Naive thymus-derived CD8-positive, alpha-beta T cell (primary cell): ENCODE measurements at regions not wholly inside any gene's neighbourhood (a gene's known extent, or its start where the extent isn't known, plus 50 kb on each side); places are given as distances from the start of the nearest gene placed in this dataset.
"Not testable (repeated sequence)": the region's sequence is repeated elsewhere in the genome, so short reads cannot be mapped to it uniquely, and the experiment has no call there.

ENCODE experiments used
- ATAC-seq, 2 donors: fragments of 150-1000 bp; cut with Tn5 transposase in 1 of 2; sonication (Bioruptor Pico), chemical (Tn5 transposase) in 1 of 2; 1 replicate in 1 of 2; 2 replicates in 1 of 2; pipeline ENCODE4 v1.10.0; 2021; ENCODE audit warnings: mild to moderate bottlenecking in 2 of 2, moderate library complexity in 2 of 2
- POLR2A ChIA-PET: fragments of 350-600 bp; sonication (Branson Sonifier 250); formaldehyde crosslinking; loops from one replicate; lab custom pipeline; 2021; ENCODE audit warnings: antibody characterized with exemption; lab: Charles Lee
- DNase-seq, 10 donors: peaks; one replicate each; pipeline versions ENCODE4 v3.0.0 to v3.0.0-alpha.2; 2020 to 2022
- H3K27ac Mint-ChIP-seq, 10 donors: one replicate each; pipeline ENCODE4 v1.8.0; 2020 to 2022; ENCODE audit warnings: mild to moderate bottlenecking in 10 of 10, mixed read lengths in 10 of 10, moderate library complexity in 4 of 10, inconsistent platforms in 1 of 10
- H3K27me3 Mint-ChIP-seq, 5 donors: one replicate each; pipeline ENCODE4 v1.8.0; 2021 to 2022; ENCODE audit warnings: mixed read lengths in 5 of 5
- H3K36me3 Mint-ChIP-seq, 3 donors: one replicate each; pipeline ENCODE4 v1.8.0; 2020 to 2022; ENCODE audit warnings: mixed read lengths in 3 of 3, mild to moderate bottlenecking in 2 of 3, inconsistent platforms in 1 of 3
- H3K4me1 Mint-ChIP-seq, 4 donors: one replicate each; pipeline ENCODE4 v1.8.0; 2021 to 2022; ENCODE audit warnings: mixed read lengths in 4 of 4
- H3K4me3 Mint-ChIP-seq, 10 donors: one replicate each; pipeline ENCODE4 v1.8.0; 2020 to 2022; ENCODE audit warnings: mild to moderate bottlenecking in 10 of 10, mixed read lengths in 10 of 10, moderate library complexity in 6 of 10, inconsistent platforms in 1 of 10
- H3K9me3 Mint-ChIP-seq, 9 donors: one replicate each; pipeline ENCODE4 v1.8.0; 2020 to 2022; ENCODE audit warnings: mixed read lengths in 9 of 9, mild to moderate bottlenecking in 3 of 9, inconsistent platforms in 1 of 9, moderate library complexity in 1 of 9

DNA sequence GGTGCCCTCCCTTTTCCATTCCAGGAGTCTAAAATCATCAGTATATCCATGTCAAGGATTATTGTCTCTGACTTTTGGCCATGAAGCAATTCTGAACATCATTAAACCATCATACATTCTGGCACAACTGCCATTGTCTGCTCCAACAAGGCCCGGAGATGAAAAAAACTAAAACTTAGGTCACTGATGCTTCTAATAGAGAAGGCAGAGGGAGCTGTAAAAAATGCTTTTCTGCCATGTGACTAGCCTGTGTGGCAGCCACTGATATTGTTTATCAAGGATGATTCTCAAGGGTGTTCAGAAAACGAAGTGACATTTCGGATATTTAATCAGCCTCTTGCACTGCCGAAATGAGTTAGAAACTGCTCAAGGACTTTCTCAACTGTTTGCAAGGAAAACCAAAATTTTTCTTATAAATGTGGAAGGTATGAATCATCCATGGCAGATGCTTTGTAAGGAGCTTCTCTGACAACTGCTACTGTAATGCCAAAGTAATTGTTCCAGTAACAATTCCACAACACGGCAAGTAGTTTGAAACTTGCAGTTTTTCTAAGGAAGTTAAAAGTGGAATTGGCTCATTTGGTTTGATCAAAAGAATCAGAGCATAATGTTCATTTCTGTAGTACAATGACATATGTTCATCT is 1076.5 kb upstream of the FLRT2 start:
- ATAC-seq: no peak
- no peak overlapping the region for H3K27ac Mint-ChIP-seq
- H3K9me3 Mint-ChIP-seq: peaks cover 0 to 11% (median 6%) of the 10 kb centered on the region in 9 donors
- no peak for DNase-seq
- POLR2A ChIA-PET: no interaction called here
- no peaks in the 10 kb centered on the region for H3K36me3 Mint-ChIP-seq
- H3K4me1 Mint-ChIP-seq: no peaks in the 10 kb centered on the region
- no peak overlapping the region for H3K4me3 Mint-ChIP-seq
- no peaks in the 10 kb centered on the region for H3K27me3 Mint-ChIP-seq

DNA sequence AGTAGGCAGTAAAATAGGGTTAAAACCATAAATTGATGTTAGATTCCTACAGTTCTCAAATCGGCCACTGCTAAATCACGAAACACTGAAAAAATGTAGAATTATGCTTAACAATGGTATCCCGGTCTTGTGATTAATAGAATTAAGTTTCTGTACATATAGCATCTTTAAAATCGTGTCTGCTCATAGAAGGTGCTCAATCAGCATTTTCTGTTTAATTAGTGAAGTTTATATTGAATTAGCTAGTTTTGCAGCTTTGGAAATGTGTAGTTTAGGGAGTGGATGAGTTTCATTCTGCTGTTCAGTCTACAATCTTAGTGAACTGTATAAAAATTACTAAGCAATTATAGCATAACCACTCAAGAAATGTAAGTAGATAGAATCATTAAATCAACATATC is 1075.8 kb upstream of the FLRT2 start:
- no peak for ATAC-seq
- H3K4me1 Mint-ChIP-seq: no peaks in the 10 kb centered on the region
- H3K27me3 Mint-ChIP-seq: no peaks in the 10 kb centered on the region
- POLR2A ChIA-PET: no interaction called here
- H3K27ac Mint-ChIP-seq: no peak overlapping the region
- no peak for DNase-seq
- no peak overlapping the region for H3K4me3 Mint-ChIP-seq
- no peaks in the 10 kb centered on the region for H3K36me3 Mint-ChIP-seq
- H3K9me3 Mint-ChIP-seq: peaks cover 0 to 11% (median 6%) of the 10 kb centered on the region in 9 donors

DNA sequence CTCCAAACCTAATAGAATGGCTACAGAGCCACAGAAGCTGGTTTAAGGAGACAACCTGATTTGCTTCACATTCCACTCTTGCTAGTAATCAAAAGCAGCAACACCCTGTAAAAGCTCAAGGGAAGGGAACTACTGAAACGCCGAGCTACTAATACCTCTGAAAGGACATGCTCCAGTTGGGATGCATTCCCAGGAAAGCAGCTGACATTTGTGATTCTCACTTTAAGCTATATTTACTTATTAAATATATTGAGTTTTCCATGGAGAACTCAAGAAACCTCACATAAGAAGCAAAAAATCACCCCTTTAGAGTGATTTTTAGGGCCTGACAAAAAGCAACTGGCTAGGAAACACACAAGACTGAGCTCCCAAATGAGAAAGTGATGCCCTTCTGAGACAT is 1073.0 kb upstream of the FLRT2 start:
- no peak for DNase-seq
- Mint-ChIP-seq H3K36me3 (no peaks in the 10 kb centered on the region), H3K27ac (no peak overlapping the region), H3K9me3 (peaks cover 0 to 11% (median 4%) of the 10 kb centered on the region in 9 donors), H3K4me3 (no peak overlapping the region), H3K4me1 (no peaks in the 10 kb centered on the region), H3K27me3 (no peaks in the 10 kb centered on the region)
- POLR2A ChIA-PET: no interaction called here
- ATAC-seq: no peak

DNA sequence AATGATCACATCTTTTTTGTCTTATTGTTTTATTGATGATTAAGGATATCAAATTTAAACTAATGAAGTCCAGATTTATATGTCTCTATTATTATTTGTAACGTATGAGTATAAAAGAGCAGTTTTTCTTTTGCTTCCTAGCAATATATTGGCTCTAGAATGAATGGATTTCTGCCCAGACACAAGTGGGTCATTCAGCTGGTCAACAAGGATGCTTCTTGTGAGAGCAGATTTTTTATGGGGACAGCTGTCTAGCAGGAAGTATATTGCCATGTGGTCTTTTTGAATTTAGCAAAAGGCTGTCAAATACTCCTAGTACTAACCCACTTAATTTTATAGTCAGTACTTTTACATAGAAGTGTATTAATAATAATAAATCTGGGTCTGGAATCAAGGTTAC is 1071.1 kb upstream of the FLRT2 start:
- no peak for DNase-seq
- Mint-ChIP-seq H3K4me3 (no peak overlapping the region), H3K27ac (no peak overlapping the region), H3K9me3 (peaks cover 0 to 20% (median 6%) of the 10 kb centered on the region in 9 donors), H3K36me3 (no peaks in the 10 kb centered on the region), H3K27me3 (no peaks in the 10 kb centered on the region), H3K4me1 (no peaks in the 10 kb centered on the region)
- POLR2A ChIA-PET: no interaction called here
- no peak for ATAC-seq

DNA sequence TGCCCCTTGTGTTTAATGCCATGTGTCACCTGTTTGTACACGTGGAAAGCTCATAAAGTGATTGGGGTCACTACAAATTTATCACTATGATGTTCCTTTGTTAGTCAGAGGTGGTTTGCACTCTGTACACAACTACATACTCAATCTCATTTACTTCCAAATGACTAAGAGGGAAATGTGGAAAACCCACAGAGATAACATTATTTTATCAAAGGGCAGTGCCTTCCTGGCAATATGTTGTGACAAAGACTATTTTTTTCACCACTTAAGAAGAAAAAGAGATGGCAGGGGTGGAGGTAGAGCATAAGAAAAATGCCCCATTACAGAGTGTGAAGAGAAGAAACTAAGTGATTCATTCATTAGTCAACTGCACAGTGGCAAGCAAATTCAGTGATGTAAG is 1064.1 kb upstream of the FLRT2 start:
- POLR2A ChIA-PET: no interaction called here
- H3K36me3 Mint-ChIP-seq: no peaks in the 10 kb centered on the region
- H3K27me3 Mint-ChIP-seq: no peaks in the 10 kb centered on the region
- DNase-seq (no peak), ATAC-seq (no peak)
- no peak overlapping the region for H3K27ac Mint-ChIP-seq
- H3K4me3 Mint-ChIP-seq: no peak overlapping the region
- peaks cover 0 to 18% (median 8%) of the 10 kb centered on the region in 9 donors for H3K9me3 Mint-ChIP-seq
- no peaks in the 10 kb centered on the region for H3K4me1 Mint-ChIP-seq

DNA sequence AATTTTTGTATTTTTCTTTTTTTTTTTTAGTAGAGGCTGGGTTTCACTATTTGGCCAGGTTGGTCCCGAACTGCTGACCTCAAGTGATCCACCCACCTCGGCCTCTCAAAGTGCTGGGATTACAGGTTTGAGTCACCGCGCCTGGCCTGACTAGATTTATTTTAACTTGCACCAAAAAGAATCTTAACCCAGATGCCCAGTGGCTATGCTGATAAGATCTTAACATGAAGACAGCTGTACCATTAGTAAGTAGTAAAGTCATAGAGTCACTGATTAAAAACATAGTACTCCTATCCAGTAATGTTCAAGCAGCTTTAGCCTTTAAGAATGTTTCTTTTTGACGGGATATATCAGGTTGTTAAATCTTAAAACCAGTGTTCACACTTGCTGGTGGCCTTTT is 1061.8 kb upstream of the FLRT2 start:
- H3K4me1 Mint-ChIP-seq: no peaks in the 10 kb centered on the region
- H3K27ac Mint-ChIP-seq: no peak overlapping the region
- no peaks in the 10 kb centered on the region for H3K36me3 Mint-ChIP-seq
- no peak overlapping the region for H3K4me3 Mint-ChIP-seq
- ATAC-seq (no peak), DNase-seq (no peak)
- POLR2A ChIA-PET: no interaction called here
- H3K9me3 Mint-ChIP-seq: peaks cover 0 to 12% (median 7%) of the 10 kb centered on the region in 9 donors
- H3K27me3 Mint-ChIP-seq: no peaks in the 10 kb centered on the region

DNA sequence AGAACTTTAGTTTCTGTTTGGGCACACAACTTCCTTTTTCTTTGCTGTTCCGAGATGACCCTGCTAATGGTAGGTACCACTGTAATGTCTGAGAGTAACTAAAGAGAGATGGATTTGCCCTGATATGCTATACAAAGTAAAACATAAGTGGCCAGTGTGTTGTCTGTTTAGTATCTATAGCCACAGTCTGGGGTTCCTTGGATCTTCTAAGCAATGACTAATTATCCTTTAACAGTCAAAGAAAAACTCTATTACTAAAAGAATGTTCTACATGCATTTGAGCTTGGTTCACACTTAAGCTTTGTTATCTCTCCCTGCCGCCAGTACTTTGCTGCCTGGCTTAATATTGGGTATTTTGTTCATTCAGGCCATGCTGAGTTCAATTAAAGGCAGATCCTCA is 1051.9 kb upstream of the FLRT2 start:
- Mint-ChIP-seq H3K36me3 (no peaks in the 10 kb centered on the region), H3K9me3 (peaks cover 0 to 22% (median 9%) of the 10 kb centered on the region in 9 donors), H3K4me1 (no peaks in the 10 kb centered on the region), H3K27me3 (no peaks in the 10 kb centered on the region), H3K27ac (no peak overlapping the region), H3K4me3 (no peak overlapping the region)
- ATAC-seq (no peak), DNase-seq (no peak)
- POLR2A ChIA-PET: no interaction called here

DNA sequence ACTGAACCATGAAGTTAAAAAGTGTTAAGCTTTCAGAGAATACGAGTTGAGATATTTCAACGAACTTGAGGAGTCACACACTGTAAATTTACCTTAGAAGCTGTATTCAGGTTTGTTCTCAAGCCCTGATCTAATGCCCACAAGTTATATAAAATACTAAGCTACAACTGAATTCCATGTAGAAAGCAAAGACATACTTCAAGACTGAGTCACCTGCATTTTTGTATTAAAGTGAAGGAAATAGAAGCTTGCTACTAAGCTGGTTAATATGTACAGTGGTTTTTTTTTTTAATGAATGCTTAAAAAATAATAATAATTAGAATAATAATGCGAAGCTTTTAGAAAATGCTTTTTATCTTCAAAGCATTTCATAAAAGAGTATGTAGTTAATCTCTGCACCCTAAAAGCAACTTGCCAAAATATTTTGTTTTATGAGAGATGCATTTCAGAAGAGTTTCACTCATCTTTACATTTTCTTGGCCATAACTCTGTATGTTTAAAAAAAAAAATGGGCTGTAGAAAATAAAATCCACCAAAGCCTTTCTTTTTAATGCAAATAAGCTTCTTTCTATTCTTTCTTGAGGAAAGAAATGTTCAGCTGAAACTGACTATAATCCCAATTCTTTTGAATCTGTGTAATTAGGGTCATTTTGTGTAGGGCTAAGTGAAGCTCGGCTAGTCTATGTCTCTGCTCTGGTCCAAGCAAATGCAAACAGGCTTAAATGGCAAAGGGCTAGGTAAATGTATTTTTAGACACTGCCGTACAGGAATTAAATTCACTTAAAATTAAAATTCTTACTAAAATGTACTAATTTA is 1047.5 kb upstream of the FLRT2 start:
- no peak for DNase-seq
- H3K36me3 Mint-ChIP-seq: no peaks in the 10 kb centered on the region
- H3K4me3 Mint-ChIP-seq: no peak overlapping the region
- peaks cover 0 to 11% (median 6%) of the 10 kb centered on the region in 9 donors for H3K9me3 Mint-ChIP-seq
- H3K27ac Mint-ChIP-seq: no peak overlapping the region
- no peak for ATAC-seq
- POLR2A ChIA-PET: no interaction called here
- H3K27me3 Mint-ChIP-seq: no peaks in the 10 kb centered on the region
- no peaks in the 10 kb centered on the region for H3K4me1 Mint-ChIP-seq

DNA sequence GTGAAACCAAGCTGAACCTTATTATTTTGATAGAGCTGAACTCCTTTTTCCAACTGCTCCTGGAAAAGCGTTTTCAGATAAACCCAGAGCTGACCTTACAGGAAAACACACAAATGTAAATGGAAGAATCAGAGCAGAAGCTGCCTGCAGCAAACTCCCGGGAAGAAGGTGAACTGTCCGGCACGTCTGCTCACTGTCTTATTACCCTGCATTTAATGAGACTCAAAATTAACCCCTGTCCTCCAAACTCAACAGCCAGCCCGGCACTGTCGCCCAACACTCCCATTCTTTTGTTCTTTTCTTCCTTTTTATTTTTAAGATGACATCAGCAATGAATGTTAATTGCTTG is 1046.9 kb upstream of the FLRT2 start:
- H3K36me3 Mint-ChIP-seq: peaks cover 0 to 3% (median 0%) of the 10 kb centered on the region in 3 donors
- no peaks in the 10 kb centered on the region for H3K4me1 Mint-ChIP-seq
- POLR2A ChIA-PET: no interaction called here
- H3K4me3 Mint-ChIP-seq: no peak overlapping the region
- peaks cover 0 to 12% (median 8%) of the 10 kb centered on the region in 9 donors for H3K9me3 Mint-ChIP-seq
- H3K27ac Mint-ChIP-seq: no peak overlapping the region
- DNase-seq: no peak
- ATAC-seq: no peak
- no peaks in the 10 kb centered on the region for H3K27me3 Mint-ChIP-seq

DNA sequence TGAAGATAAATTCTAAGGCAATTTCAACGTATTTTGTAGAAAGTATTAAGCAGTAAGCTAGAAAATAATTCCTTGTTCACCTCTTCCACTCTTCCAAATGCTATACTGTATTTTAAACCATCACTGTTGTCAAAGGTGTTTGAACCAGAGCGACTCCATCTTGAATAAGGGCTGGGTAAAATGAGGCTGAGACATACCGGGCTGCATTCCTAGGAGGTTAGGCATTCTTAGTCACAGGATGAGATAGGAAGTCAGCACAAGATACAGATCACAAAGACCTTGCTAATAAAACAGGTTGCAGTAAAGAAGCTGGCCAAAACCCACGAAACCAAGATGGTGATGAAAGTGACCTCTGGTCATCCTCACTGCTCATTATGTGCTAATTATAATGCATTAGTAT is 1045.7 kb upstream of the FLRT2 start:
- H3K4me3 Mint-ChIP-seq, ATAC-seq, POLR2A ChIA-PET: not testable (repeated sequence)

DNA sequence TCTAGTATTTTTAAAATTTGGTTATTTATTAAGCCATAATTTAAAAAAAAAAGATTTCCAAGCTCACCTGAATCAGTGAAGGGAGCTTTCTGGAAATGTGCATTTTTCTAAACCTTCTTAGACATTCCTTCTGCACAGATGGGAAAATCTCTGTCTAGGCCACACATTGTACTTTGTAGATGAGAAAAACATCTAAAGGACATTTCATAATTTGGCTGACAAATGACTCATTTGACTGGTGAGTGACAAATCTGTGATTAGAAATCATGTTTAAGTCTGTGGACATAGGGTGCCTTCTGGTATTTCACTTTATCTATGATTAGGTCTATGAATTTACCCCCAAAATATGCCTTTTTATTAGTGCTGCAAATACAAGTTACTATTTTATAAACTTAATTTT is 1044.9 kb upstream of the FLRT2 start:
- Mint-ChIP-seq H3K4me3 (no peak overlapping the region), H3K36me3 (peaks cover 0 to 4% (median 0%) of the 10 kb centered on the region in 3 donors), H3K27me3 (no peaks in the 10 kb centered on the region), H3K9me3 (peaks cover 0 to 12% (median 9%) of the 10 kb centered on the region in 9 donors), H3K27ac (no peak overlapping the region), H3K4me1 (no peaks in the 10 kb centered on the region)
- DNase-seq (no peak), ATAC-seq (no peak)
- POLR2A ChIA-PET: no interaction called here

More for the DNA sequence above, 1045.7 kb upstream of the FLRT2 start:
- H3K9me3 Mint-ChIP-seq: peaks cover 0 to 12% (median 9%) of the 10 kb centered on the region in 9 donors
- not testable (repeated sequence) for H3K27me3 Mint-ChIP-seq, H3K4me1 Mint-ChIP-seq, DNase-seq, H3K36me3 Mint-ChIP-seq, H3K27ac Mint-ChIP-seq

DNA sequence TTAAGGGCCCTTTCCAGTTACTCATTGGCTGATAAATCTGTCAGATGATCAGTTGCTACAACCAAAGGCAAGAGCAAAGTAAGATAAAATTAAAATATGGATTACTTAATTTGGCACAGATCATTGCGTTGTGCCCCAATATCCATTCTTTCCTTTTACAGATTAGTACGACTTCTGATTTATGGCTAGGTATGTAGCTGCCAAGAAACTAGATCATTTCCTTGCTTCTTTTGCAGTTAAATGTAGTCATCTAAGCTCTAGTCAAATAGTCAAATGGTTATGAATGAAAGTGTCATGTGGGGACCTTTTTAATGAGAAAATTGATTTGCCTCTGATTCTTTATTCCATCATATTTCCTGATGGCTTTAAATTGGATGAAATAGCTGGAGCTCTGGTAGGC is 1039.9 kb upstream of the FLRT2 start:
- Mint-ChIP-seq H3K4me1 (no peaks in the 10 kb centered on the region), H3K36me3 (peaks cover 0 to 4% (median 1%) of the 10 kb centered on the region in 3 donors), H3K4me3 (no peak overlapping the region), H3K27me3 (no peaks in the 10 kb centered on the region), H3K9me3 (peaks cover 0 to 25% (median 13%) of the 10 kb centered on the region in 9 donors), H3K27ac (no peak overlapping the region)
- ATAC-seq: no peak
- DNase-seq: no peak
- POLR2A ChIA-PET: no interaction called here

DNA sequence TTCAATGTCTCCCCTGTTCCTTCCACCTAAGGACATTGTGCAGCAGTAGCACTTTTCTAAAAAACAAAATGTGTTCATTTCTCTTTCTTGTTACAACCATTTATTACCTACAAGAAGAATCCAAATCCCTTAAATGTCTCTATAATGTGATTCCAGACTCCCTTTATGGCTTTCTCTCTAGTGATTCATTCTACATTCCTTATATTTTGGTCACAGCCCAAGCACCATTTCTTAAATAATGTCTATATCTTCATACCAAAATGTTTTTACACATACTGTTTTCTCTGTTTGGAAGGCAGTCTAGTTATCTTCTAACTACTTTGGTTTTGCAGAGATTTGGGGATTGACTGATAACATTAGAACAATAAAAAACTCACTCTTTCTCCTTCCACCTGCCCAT is 1037.3 kb upstream of the FLRT2 start:
- H3K27ac Mint-ChIP-seq: no peak overlapping the region
- H3K36me3 Mint-ChIP-seq: peaks cover 0 to 4% (median 1%) of the 10 kb centered on the region in 3 donors
- no peak for DNase-seq
- no peaks in the 10 kb centered on the region for H3K27me3 Mint-ChIP-seq
- no peak for ATAC-seq
- H3K4me1 Mint-ChIP-seq: no peaks in the 10 kb centered on the region
- no peak overlapping the region for H3K4me3 Mint-ChIP-seq
- POLR2A ChIA-PET: no interaction called here
- peaks cover 0 to 26% (median 13%) of the 10 kb centered on the region in 9 donors for H3K9me3 Mint-ChIP-seq
